ENCODE measurements at regions not wholly inside any gene's neighbourhood (a gene's known extent, or its start where the extent isn't known, plus 50 kb on each side); places are given as distances from the start of the nearest gene placed in this dataset.

GRCh38 chr4:131499141-131499873 lies 1649.8 kb upstream of the PCDH10 start:
- TF ChIP-seq CTCF (optimal IDR thresholded peaks at IDR 0.05 in 1 of 3, IDR thresholded peaks at IDR 0.05 in 1 of 3, conservative IDR thresholded peaks at IDR 0.05 in 1 of 3; ENCODE audit: extremely low read depth in 1 of 3, insufficient read depth in 2 of 3, low read length in 3 of 3) (no peak), EZH2 (IDR thresholded peaks at IDR 0.05; ENCODE audit: low read length) (no peak)
